Anterior cingulate cortex (tissue), 58 donors: ENCODE measurements at regions not wholly inside any gene's neighbourhood (a gene's known extent, or its start where the extent isn't known, plus 50 kb on each side); places are given as distances from the start of the nearest gene placed in this dataset.

Experiments
- DNase-seq, 58 donors: peaks; one replicate each; lab custom pipeline; 2025; lab: John Stamatoyannopoulos, UW

- no peak for DNase-seq
Measured at GRCh38 chr4:151842430-151843079, 81.7 kb upstream of the GATB start.

- DNase-seq: no peak
Measured at GRCh38 chr4:151841107-151841506, 80.3 kb upstream of the GATB start.

GRCh38 chr4:151835467-151835866, 74.7 kb upstream of the GATB start:
- no peak for DNase-seq

- DNase-seq: no peak
Measured at GRCh38 chr4:151833174-151833573, 72.4 kb upstream of the GATB start.

GRCh38 chr4:151831526-151831925, 70.7 kb upstream of the GATB start:
- DNase-seq: no peak

- DNase-seq: no peak
Measured at GRCh38 chr4:151830168-151830567, 69.4 kb upstream of the GATB start.

GRCh38 chr4:151829309-151829708, 68.5 kb upstream of the GATB start:
- no peak for DNase-seq

GRCh38 chr4:151824656-151825055, 63.8 kb upstream of the GATB start:
- no peak for DNase-seq

GRCh38 chr4:151822331-151822730, 61.5 kb upstream of the GATB start:
- no peak for DNase-seq

GRCh38 chr4:151820004-151820403, 59.2 kb upstream of the GATB start:
- no peak for DNase-seq

GRCh38 chr4:151811403-151811802, 50.6 kb upstream of the GATB start:
- DNase-seq: no peak
